GOT3 (cell line): ENCODE measurements at regions not wholly inside any gene's neighbourhood (a gene's known extent, or its start where the extent isn't known, plus 50 kb on each side); places are given as distances from the start of the nearest gene placed in this dataset.

Experiments
- DNase-seq: peaks from one replicate; lab custom pipeline; 2025; ENCODE audit warnings: mixed read lengths; lab: John Stamatoyannopoulos, UW

- no peak for DNase-seq
Observed at GRCh38 chr5:98690002-98690401, 83.5 kb upstream of the RGMB start.

GRCh38 chr5:98694902-98695301 lies 78.6 kb upstream of the RGMB start:
- DNase-seq = no peak

GRCh38 chr5:98698359-98698758 lies 75.1 kb upstream of the RGMB start:
- DNase-seq = no peak

GRCh38 chr5:98700730-98701129 lies 72.7 kb upstream of the RGMB start:
- no peak for DNase-seq

GRCh38 chr5:98705841-98706240 lies 67.6 kb upstream of the RGMB start:
- no peak for DNase-seq

GRCh38 chr5:98709681-98710080 lies 63.8 kb upstream of the RGMB start:
- no peak for DNase-seq

- no peak for DNase-seq
Observed at GRCh38 chr5:98713027-98713426, 60.4 kb upstream of the RGMB start.

DNA sequence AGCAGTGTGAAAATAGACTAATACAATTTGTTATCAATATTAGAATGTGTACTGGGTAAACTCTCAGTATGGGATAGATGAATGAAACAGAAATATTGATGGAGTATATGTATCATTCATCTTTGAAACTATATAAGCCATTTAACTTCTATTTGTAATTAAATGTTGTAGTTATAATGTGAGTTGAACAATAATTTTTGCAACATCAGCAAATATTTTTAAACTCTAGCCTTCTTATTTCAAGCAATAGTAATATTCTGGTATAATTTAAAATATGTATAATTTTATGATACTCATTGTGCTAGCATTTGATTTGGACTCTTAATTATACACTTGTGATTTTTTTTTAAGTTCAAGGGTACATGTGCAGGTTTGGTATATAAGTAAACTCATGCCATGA lies 59.6 kb upstream of the RGMB start:
- no peak for DNase-seq

GRCh38 chr5:98714710-98715288 lies 58.7 kb upstream of the RGMB start:
- DNase-seq = no peak

- no peak for DNase-seq
Observed at GRCh38 chr5:98721231-98721928, 52.1 kb upstream of the RGMB start.

- no peak for DNase-seq
Observed at GRCh38 chr5:98722188-98722587, 51.3 kb upstream of the RGMB start.

DNA sequence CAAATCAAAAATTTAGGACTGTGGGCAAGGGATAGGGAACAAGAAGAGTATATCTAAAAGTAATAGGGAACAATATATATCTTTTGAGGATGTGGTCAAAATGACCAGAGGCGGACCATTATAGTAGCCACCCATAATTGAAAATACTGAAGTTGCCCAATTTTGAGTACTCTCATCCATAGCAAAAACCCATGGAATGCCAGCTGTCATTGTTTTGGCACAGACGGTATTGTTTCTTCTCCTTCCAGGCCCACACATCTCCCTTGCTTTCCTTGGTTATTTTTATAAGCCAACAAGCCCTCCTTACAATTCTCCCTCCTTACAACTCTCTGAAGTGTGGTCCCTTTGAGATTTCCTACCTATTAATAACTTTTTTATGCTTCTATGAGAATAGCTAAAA lies 50.4 kb upstream of the RGMB start:
- DNase-seq = no peak
